Sigmoid colon (tissue), 6 donors: ENCODE measurements at regions not wholly inside any gene's neighbourhood (a gene's known extent, or its start where the extent isn't known, plus 50 kb on each side); places are given as distances from the start of the nearest gene placed in this dataset.

Experiments
- DNase-seq: peaks from one replicate; pipeline ENCODE4 v3.0.0-alpha.2; 2019
- H3K27ac ChIP-seq, 4 donors: fragments of 200-600 bp; sonication (generic); one replicate each; pipeline ENCODE4 v1.5.1; 2016 to 2019; ENCODE audit warnings: mild to moderate bottlenecking in 1 of 4
- H3K27me3 ChIP-seq, 3 donors: fragments of 200-600 bp; sonication (generic); one replicate each; pipeline ENCODE4 v1.5.1; 2019; ENCODE audit warnings: mild to moderate bottlenecking in 1 of 3
- H3K36me3 ChIP-seq, 4 donors: fragments of 200-600 bp; sonication (generic); one replicate each; pipeline ENCODE4 v1.5.1; 2016 to 2019
- H3K4me1 ChIP-seq, 4 donors: fragments of 200-600 bp; sonication (generic); one replicate each; pipeline ENCODE4 v1.5.1; 2017 to 2019
- H3K4me3 ChIP-seq, 4 donors: fragments of 200-600 bp; sonication (generic); one replicate each; pipeline ENCODE4 v1.5.1; 2017 to 2019; ENCODE audit warnings: mild to moderate bottlenecking in 2 of 4, moderate library complexity in 1 of 4
- H3K9me3 ChIP-seq, 4 donors: fragments of 200-600 bp in 3 of 4; sonication (generic) in 3 of 4; one replicate each; pipeline versions ENCODE4 v1.5.1 to v1.6.1; 2013 to 2019
- CTCF ChIP-seq, 4 experiments: fragments of 450-650 bp in 3 of 4; fragments of 200-600 bp in 1 of 4; IDR thresholded peaks; one replicate each; pipeline ENCODE4 v1.5.1; 2016 to 2019; ENCODE audit warnings: antibody characterized with exemption in 4 of 4, mild to moderate bottlenecking in 3 of 4, moderate library complexity in 2 of 4
- EP300 ChIP-seq, 4 donors: sonication (generic); formaldehyde crosslinking; IDR thresholded peaks; one replicate each; pipeline ENCODE4 v1.6.1; 2017; ENCODE audit warnings: antibody characterized with exemption in 4 of 4
- POLR2A ChIP-seq, 2 donors: fragments of 450-650 bp; IDR thresholded peaks; one replicate each; pipeline ENCODE4 v1.6.1; 2016; ENCODE audit warnings: antibody characterized with exemption in 2 of 2, mild to moderate bottlenecking in 2 of 2, moderate library complexity in 2 of 2
- POLR2AphosphoS5 ChIP-seq, 4 donors: sonication (generic); formaldehyde crosslinking; IDR thresholded peaks; one replicate each; pipeline ENCODE4 v1.6.1; 2017; ENCODE audit warnings: antibody characterized with exemption in 4 of 4
- WGBS, 2 donors: extraction: QIAGEN DNeasy Blood & Tissue Kit; methylation state at CpG; one replicate each; pipeline ENCODE4 v1.1.7; 2013; 5-methylcytosine and 5-hydroxymethylcytosine counted together
- intact Hi-C: fragments of 100-400 bp; cut with DNase I; formaldehyde crosslinking; loops from one replicate; pipeline ENCODE4 v1.15.1; 2023
- donor health status: healthy with polysubstance abuse.
- donor health status: healthy.

GRCh38 chr6:63437058-63437457 is 117.3 kb upstream of the LGSN start:
- WGBS, 2 donors: 95 to 96% methylated on average over 3 of the region's 3 CpGs
- intact Hi-C loops: no loop called here
- H3K9me3 ChIP-seq: no peaks in the 10 kb centered on the region
- DNase-seq: no peak
- no peaks in the 10 kb centered on the region for H3K4me1 ChIP-seq
- TF ChIP-seq EP300 (IDR thresholded peaks at IDR 0.05): no peak
- no peak for TF ChIP-seq POLR2A (IDR thresholded peaks at IDR 0.05)
- no peak for TF ChIP-seq POLR2AphosphoS5 (IDR thresholded peaks at IDR 0.05)
- TF ChIP-seq CTCF (IDR thresholded peaks at IDR 0.05): no peak
- no peak overlapping the region for H3K27ac ChIP-seq
- H3K36me3 ChIP-seq: no peaks in the 10 kb centered on the region
- no peak overlapping the region for H3K4me3 ChIP-seq
- no peaks in the 10 kb centered on the region for H3K27me3 ChIP-seq

GRCh38 chr6:63440057-63440456 is 120.3 kb upstream of the LGSN start:
- intact Hi-C loops: loop anchor here (5.0 kb wide), 1 partner anchor 88 kb away; no protein-coding TSS in a partner anchor

GRCh38 chr6:63440594-63440993 is 120.8 kb upstream of the LGSN start:
- 92 to 93% methylated on average over 16 of the region's 16 CpGs for WGBS, 2 donors

More at GRCh38 chr6:63440057-63440456, 120.3 kb upstream of the LGSN start:
- Histone ChIP-seq H3K36me3 (no peaks in the 10 kb centered on the region), H3K4me3 (no peak overlapping the region), H3K27ac (no peak overlapping the region), H3K4me1 (no peaks in the 10 kb centered on the region), H3K27me3 (no peaks in the 10 kb centered on the region), H3K9me3 (no peaks in the 10 kb centered on the region)
- 32 to 39% methylated on average over 7 of the region's 7 CpGs for WGBS, 2 donors
- no peak for DNase-seq
- TF ChIP-seq POLR2A (IDR thresholded peaks at IDR 0.05): no peak
- TF ChIP-seq CTCF (IDR thresholded peaks at IDR 0.05): no peak
- no peak for TF ChIP-seq POLR2AphosphoS5 (IDR thresholded peaks at IDR 0.05)
- no peak for TF ChIP-seq EP300 (IDR thresholded peaks at IDR 0.05)

GRCh38 chr6:63441266-63441956 is 121.6 kb upstream of the LGSN start:
- intact Hi-C loops: loop anchor here (5.0 kb wide), 1 partner anchor 89 kb away; no protein-coding TSS in a partner anchor
- H3K4me3 ChIP-seq: no peak overlapping the region
- TF ChIP-seq CTCF (IDR thresholded peaks at IDR 0.05) (no peak), EP300 (IDR thresholded peaks at IDR 0.05) (no peak), POLR2A (IDR thresholded peaks at IDR 0.05) (no peak), POLR2AphosphoS5 (IDR thresholded peaks at IDR 0.05) (no peak)
- DNase-seq: no peak
- no peaks in the 10 kb centered on the region for H3K9me3 ChIP-seq
- H3K4me1 ChIP-seq: peaks cover 0 to under 1% (median under 1%) of the 10 kb centered on the region in 4 donors
- H3K27me3 ChIP-seq: no peaks in the 10 kb centered on the region
- H3K36me3 ChIP-seq: no peaks in the 10 kb centered on the region
- no peak overlapping the region for H3K27ac ChIP-seq
- WGBS, 2 donors: 90 to 92% methylated on average over 18 of the region's 18 CpGs

More at GRCh38 chr6:63440594-63440993, 120.8 kb upstream of the LGSN start:
- Histone ChIP-seq H3K4me1 (no peaks in the 10 kb centered on the region), H3K27me3 (no peaks in the 10 kb centered on the region), H3K27ac (no peak overlapping the region), H3K4me3 (no peak overlapping the region), H3K9me3 (no peaks in the 10 kb centered on the region), H3K36me3 (no peaks in the 10 kb centered on the region)
- TF ChIP-seq POLR2AphosphoS5 (IDR thresholded peaks at IDR 0.05) (no peak), EP300 (IDR thresholded peaks at IDR 0.05) (no peak), POLR2A (IDR thresholded peaks at IDR 0.05) (no peak), CTCF (IDR thresholded peaks at IDR 0.05) (no peak)
- no peak for DNase-seq
- intact Hi-C loops: loop anchor here (5.0 kb wide), 1 partner anchor 88 kb away; no protein-coding TSS in a partner anchor
